Activated naive CD8-positive, alpha-beta T cell treated with anti-CD3 and anti-CD28 coated beads, Interleukin-2, amount 10 ng/mL, durations not matched to agents 7 days and 5 days (primary cell): ENCODE measurements at regions not wholly inside any gene's neighbourhood (a gene's known extent, or its start where the extent isn't known, plus 50 kb on each side); places are given as distances from the start of the nearest gene placed in this dataset.

ENCODE experiments used
- ATAC-seq: fragments of 150-1000 bp; cut with Tn5 transposase; one replicate; pipeline ENCODE4 v1.10.0; 2021; ENCODE audit warnings: low read depth, moderate library complexity
- POLR2A ChIA-PET: fragments of 350-600 bp; sonication (Branson Sonifier 250); formaldehyde crosslinking; loops from one replicate; lab custom pipeline; 2021; ENCODE audit warnings: antibody characterized with exemption; lab: Charles Lee
- DNase-seq: peaks from one replicate; pipeline ENCODE4 v3.0.0; 2021
- H3K27ac Mint-ChIP-seq: one replicate; pipeline ENCODE4 v1.8.0; 2022; ENCODE audit warnings: mild to moderate bottlenecking, mixed read lengths
- H3K27me3 Mint-ChIP-seq: one replicate; pipeline ENCODE4 v1.8.0; 2022; ENCODE audit warnings: mild to moderate bottlenecking, moderate library complexity, mixed read lengths
- H3K36me3 Mint-ChIP-seq: one replicate; pipeline ENCODE4 v1.8.0; 2021; ENCODE audit warnings: mild to moderate bottlenecking, mixed read lengths
- H3K4me1 Mint-ChIP-seq: one replicate; pipeline ENCODE4 v1.8.0; 2021; ENCODE audit warnings: mixed read lengths
- H3K4me3 Mint-ChIP-seq: one replicate; pipeline ENCODE4 v1.8.0; 2022; ENCODE audit warnings: mild to moderate bottlenecking, moderate library complexity, mixed read lengths
- H3K9me3 Mint-ChIP-seq: one replicate; pipeline ENCODE4 v1.8.0; 2021; ENCODE audit warnings: mixed read lengths

- Mint-ChIP-seq H3K4me1 (no peaks in the 10 kb centered on the region), H3K9me3 (no peaks in the 10 kb centered on the region), H3K27ac (no peak overlapping the region), H3K27me3 (peaks cover 11% of the 10 kb centered on the region), H3K36me3 (no peaks in the 10 kb centered on the region), H3K4me3 (no peak overlapping the region)
- DNase-seq (no peak), ATAC-seq (no peak)
- POLR2A ChIA-PET = no interaction called here
Measured at GRCh38 chr9:26723486-26723885, 169.1 kb downstream of the CAAP1 start.

GRCh38 chr9:26722755-26723154 lies 169.8 kb downstream of the CAAP1 start:
- POLR2A ChIA-PET = no interaction called here
- no peaks in the 10 kb centered on the region for H3K36me3 Mint-ChIP-seq
- H3K4me3 Mint-ChIP-seq = no peak overlapping the region
- H3K4me1 Mint-ChIP-seq = no peaks in the 10 kb centered on the region
- no peak overlapping the region for H3K27ac Mint-ChIP-seq
- DNase-seq = no peak
- ATAC-seq = no peak
- no peaks in the 10 kb centered on the region for H3K9me3 Mint-ChIP-seq
- peaks cover 11% of the 10 kb centered on the region for H3K27me3 Mint-ChIP-seq

GRCh38 chr9:26710008-26710407 lies 182.6 kb downstream of the CAAP1 start:
- H3K4me3 Mint-ChIP-seq = no peak overlapping the region
- POLR2A ChIA-PET = no interaction called here
- H3K27me3 Mint-ChIP-seq = peaks cover 4% of the 10 kb centered on the region
- no peaks in the 10 kb centered on the region for H3K9me3 Mint-ChIP-seq
- ATAC-seq (no peak), DNase-seq (no peak)
- no peak overlapping the region for H3K27ac Mint-ChIP-seq
- H3K36me3 Mint-ChIP-seq = no peaks in the 10 kb centered on the region
- H3K4me1 Mint-ChIP-seq = no peaks in the 10 kb centered on the region

- no peaks in the 10 kb centered on the region for H3K9me3 Mint-ChIP-seq
- no peaks in the 10 kb centered on the region for H3K4me1 Mint-ChIP-seq
- H3K36me3 Mint-ChIP-seq = no peaks in the 10 kb centered on the region
- no peak for DNase-seq
- peaks cover 4% of the 10 kb centered on the region for H3K27me3 Mint-ChIP-seq
- no peak overlapping the region for H3K27ac Mint-ChIP-seq
- POLR2A ChIA-PET = no interaction called here
- no peak for ATAC-seq
- H3K4me3 Mint-ChIP-seq = no peak overlapping the region
Measured at GRCh38 chr9:26706223-26706622, 186.4 kb downstream of the CAAP1 start.

GRCh38 chr9:26695298-26695622 lies 197.3 kb downstream of the CAAP1 start:
- Mint-ChIP-seq H3K27ac (no peak overlapping the region), H3K36me3 (no peaks in the 10 kb centered on the region), H3K9me3 (peaks cover 6% of the 10 kb centered on the region), H3K4me1 (no peaks in the 10 kb centered on the region), H3K27me3 (peaks cover 2% of the 10 kb centered on the region), H3K4me3 (no peak overlapping the region)
- ATAC-seq (no peak), DNase-seq (no peak)
- POLR2A ChIA-PET = no interaction called here

GRCh38 chr9:26694381-26695297 lies 198.0 kb downstream of the CAAP1 start:
- Mint-ChIP-seq H3K27ac (no peak overlapping the region), H3K27me3 (peaks cover 2% of the 10 kb centered on the region), H3K4me3 (no peak overlapping the region), H3K9me3 (peaks cover 6% of the 10 kb centered on the region), H3K36me3 (no peaks in the 10 kb centered on the region), H3K4me1 (no peaks in the 10 kb centered on the region)
- ATAC-seq (no peak), DNase-seq (no peak)
- POLR2A ChIA-PET = no interaction called here

- no peaks in the 10 kb centered on the region for H3K27me3 Mint-ChIP-seq
- no peak for DNase-seq
- H3K36me3 Mint-ChIP-seq = no peaks in the 10 kb centered on the region
- POLR2A ChIA-PET = no interaction called here
- H3K9me3 Mint-ChIP-seq = no peaks in the 10 kb centered on the region
- H3K27ac Mint-ChIP-seq = no peak overlapping the region
- no peak overlapping the region for H3K4me3 Mint-ChIP-seq
- no peak for ATAC-seq
- H3K4me1 Mint-ChIP-seq = no peaks in the 10 kb centered on the region
Measured at GRCh38 chr9:26689041-26689440, 203.6 kb downstream of the CAAP1 start.

- H3K27ac Mint-ChIP-seq = no peak overlapping the region
- no peaks in the 10 kb centered on the region for H3K27me3 Mint-ChIP-seq
- no peak overlapping the region for H3K4me3 Mint-ChIP-seq
- no peaks in the 10 kb centered on the region for H3K4me1 Mint-ChIP-seq
- POLR2A ChIA-PET = no interaction called here
- ATAC-seq = no peak
- no peaks in the 10 kb centered on the region for H3K36me3 Mint-ChIP-seq
- H3K9me3 Mint-ChIP-seq = no peaks in the 10 kb centered on the region
- no peak for DNase-seq
Measured at GRCh38 chr9:26687421-26687820, 205.2 kb downstream of the CAAP1 start.

- POLR2A ChIA-PET = no interaction called here
- DNase-seq = no peak
- Mint-ChIP-seq H3K36me3 (no peaks in the 10 kb centered on the region), H3K4me3 (no peak overlapping the region), H3K27me3 (no peaks in the 10 kb centered on the region), H3K4me1 (no peaks in the 10 kb centered on the region), H3K27ac (no peak overlapping the region), H3K9me3 (no peaks in the 10 kb centered on the region)
- no peak for ATAC-seq
Measured at GRCh38 chr9:26685818-26686217, 206.8 kb downstream of the CAAP1 start.

- H3K4me1 Mint-ChIP-seq = no peaks in the 10 kb centered on the region
- POLR2A ChIA-PET = no interaction called here
Measured at GRCh38 chr9:26684029-26684428, 208.6 kb downstream of the CAAP1 start.

GRCh38 chr9:26682796-26683496 lies 209.7 kb downstream of the CAAP1 start:
- H3K27me3 Mint-ChIP-seq = no peaks in the 10 kb centered on the region
- no peak for DNase-seq
- ATAC-seq = no peak
- no peaks in the 10 kb centered on the region for H3K9me3 Mint-ChIP-seq
- no peak overlapping the region for H3K27ac Mint-ChIP-seq
- no peaks in the 10 kb centered on the region for H3K36me3 Mint-ChIP-seq
- H3K4me3 Mint-ChIP-seq = no peak overlapping the region
- H3K4me1 Mint-ChIP-seq = no peaks in the 10 kb centered on the region
- POLR2A ChIA-PET = no interaction called here

More at GRCh38 chr9:26684029-26684428, 208.6 kb downstream of the CAAP1 start:
- H3K27ac Mint-ChIP-seq = no peak overlapping the region
- DNase-seq = no peak
- H3K36me3 Mint-ChIP-seq = no peaks in the 10 kb centered on the region
- ATAC-seq = no peak
- H3K9me3 Mint-ChIP-seq = no peaks in the 10 kb centered on the region
- H3K4me3 Mint-ChIP-seq = no peak overlapping the region
- no peaks in the 10 kb centered on the region for H3K27me3 Mint-ChIP-seq

- H3K36me3 Mint-ChIP-seq = no peaks in the 10 kb centered on the region
- no peak overlapping the region for H3K27ac Mint-ChIP-seq
- no peaks in the 10 kb centered on the region for H3K27me3 Mint-ChIP-seq
- ATAC-seq = no peak
- no peaks in the 10 kb centered on the region for H3K9me3 Mint-ChIP-seq
- H3K4me1 Mint-ChIP-seq = no peaks in the 10 kb centered on the region
- no peak overlapping the region for H3K4me3 Mint-ChIP-seq
- POLR2A ChIA-PET = no interaction called here
- no peak for DNase-seq
Measured at GRCh38 chr9:26682041-26682440, 210.6 kb downstream of the CAAP1 start.

GRCh38 chr9:26677965-26678706 lies 214.5 kb downstream of the CAAP1 start:
- no peak for DNase-seq
- H3K36me3 Mint-ChIP-seq = no peaks in the 10 kb centered on the region
- no peak overlapping the region for H3K27ac Mint-ChIP-seq
- no peaks in the 10 kb centered on the region for H3K9me3 Mint-ChIP-seq
- ATAC-seq = no peak
- H3K4me3 Mint-ChIP-seq = no peak overlapping the region
- no peaks in the 10 kb centered on the region for H3K4me1 Mint-ChIP-seq
- POLR2A ChIA-PET = no interaction called here
- no peaks in the 10 kb centered on the region for H3K27me3 Mint-ChIP-seq
